ENCODE measurements at regions not wholly inside any gene's neighbourhood (a gene's known extent, or its start where the extent isn't known, plus 50 kb on each side); places are given as distances from the start of the nearest gene placed in this dataset.

- H3K27ac Mint-ChIP-seq (ENCODE audit: unreplicated experiment): no peak overlapping the region
- CTCF ChIA-PET: no interaction called here
- H3K9me3 Mint-ChIP-seq (ENCODE audit: low read depth, unreplicated experiment): peaks cover 10% of the 10 kb centered on the region
- no peak for TF ChIP-seq CTCF (IDR thresholded peaks at IDR 0.05; ENCODE audit: unreplicated experiment)
- no peaks in the 10 kb centered on the region for H3K27me3 Mint-ChIP-seq (ENCODE audit: unreplicated experiment)
- intact Hi-C loops (cut with micrococcal nuclease; ENCODE audit: unreplicated experiment): no loop called here
- BruUV-seq (replicated peaks): no TSS peak
- H3K4me1 Mint-ChIP-seq (ENCODE audit: low read depth, unreplicated experiment): no peaks in the 10 kb centered on the region
- H3K4me3 Mint-ChIP-seq (ENCODE audit: low read depth, unreplicated experiment): no peak overlapping the region
- no peaks in the 10 kb centered on the region for H3K36me3 Mint-ChIP-seq (ENCODE audit: insufficient read depth, unreplicated experiment)
- no peak for DNase-seq
These were observed 318.7 kb downstream of the RMST start for GRCh38 chr12:97781342-97781741.

GRCh38 chr12:97784904-97785303 is 322.3 kb downstream of the RMST start:
- Mint-ChIP-seq H3K4me3 (ENCODE audit: low read depth, unreplicated experiment) (no peak overlapping the region), H3K9me3 (ENCODE audit: low read depth, unreplicated experiment) (peaks cover 4% of the 10 kb centered on the region), H3K27me3 (ENCODE audit: unreplicated experiment) (no peaks in the 10 kb centered on the region), H3K27ac (ENCODE audit: unreplicated experiment) (no peak overlapping the region), H3K4me1 (ENCODE audit: low read depth, unreplicated experiment) (no peaks in the 10 kb centered on the region), H3K36me3 (ENCODE audit: insufficient read depth, unreplicated experiment) (no peaks in the 10 kb centered on the region)
- no TSS peak for BruUV-seq (replicated peaks)
- no peak for TF ChIP-seq CTCF (IDR thresholded peaks at IDR 0.05; ENCODE audit: unreplicated experiment)
- intact Hi-C loops (cut with micrococcal nuclease; ENCODE audit: unreplicated experiment): no loop called here
- CTCF ChIA-PET: no interaction called here
- no peak for DNase-seq

- peaks cover 9% of the 10 kb centered on the region for H3K9me3 Mint-ChIP-seq (ENCODE audit: low read depth, unreplicated experiment)
- H3K27me3 Mint-ChIP-seq (ENCODE audit: unreplicated experiment): no peaks in the 10 kb centered on the region
- H3K4me1 Mint-ChIP-seq (ENCODE audit: low read depth, unreplicated experiment): no peaks in the 10 kb centered on the region
- no peak overlapping the region for H3K4me3 Mint-ChIP-seq (ENCODE audit: low read depth, unreplicated experiment)
- BruUV-seq (replicated peaks): no TSS peak
- DNase-seq: no peak
- intact Hi-C loops (cut with micrococcal nuclease; ENCODE audit: unreplicated experiment): no loop called here
- TF ChIP-seq CTCF (IDR thresholded peaks at IDR 0.05; ENCODE audit: unreplicated experiment): no peak
- no peak overlapping the region for H3K27ac Mint-ChIP-seq (ENCODE audit: unreplicated experiment)
- H3K36me3 Mint-ChIP-seq (ENCODE audit: insufficient read depth, unreplicated experiment): no peaks in the 10 kb centered on the region
- CTCF ChIA-PET: no interaction called here
These were observed 327.7 kb downstream of the RMST start for GRCh38 chr12:97790281-97790680.

GRCh38 chr12:97797473-97797872 is 334.9 kb downstream of the RMST start:
- no peak for TF ChIP-seq CTCF (IDR thresholded peaks at IDR 0.05; ENCODE audit: unreplicated experiment)
- Mint-ChIP-seq H3K4me3 (ENCODE audit: low read depth, unreplicated experiment) (no peak overlapping the region), H3K4me1 (ENCODE audit: low read depth, unreplicated experiment) (no peaks in the 10 kb centered on the region), H3K27ac (ENCODE audit: unreplicated experiment) (no peak overlapping the region), H3K27me3 (ENCODE audit: unreplicated experiment) (no peaks in the 10 kb centered on the region), H3K9me3 (ENCODE audit: low read depth, unreplicated experiment) (peaks cover 6% of the 10 kb centered on the region), H3K36me3 (ENCODE audit: insufficient read depth, unreplicated experiment) (no peaks in the 10 kb centered on the region)
- intact Hi-C loops (cut with micrococcal nuclease; ENCODE audit: unreplicated experiment): no loop called here
- no peak for DNase-seq
- CTCF ChIA-PET: no interaction called here
- BruUV-seq (replicated peaks): no TSS peak

- CTCF ChIA-PET: no interaction called here
- Mint-ChIP-seq H3K36me3 (ENCODE audit: insufficient read depth, unreplicated experiment) (no peaks in the 10 kb centered on the region), H3K4me3 (ENCODE audit: low read depth, unreplicated experiment) (no peak overlapping the region), H3K9me3 (ENCODE audit: low read depth, unreplicated experiment) (peaks cover 3% of the 10 kb centered on the region), H3K27ac (ENCODE audit: unreplicated experiment) (no peak overlapping the region), H3K4me1 (ENCODE audit: low read depth, unreplicated experiment) (no peaks in the 10 kb centered on the region), H3K27me3 (ENCODE audit: unreplicated experiment) (no peaks in the 10 kb centered on the region)
- intact Hi-C loops (cut with micrococcal nuclease; ENCODE audit: unreplicated experiment): no loop called here
- TF ChIP-seq CTCF (IDR thresholded peaks at IDR 0.05; ENCODE audit: unreplicated experiment): no peak
- no TSS peak for BruUV-seq (replicated peaks)
- DNase-seq: no peak
These were observed 338.0 kb downstream of the RMST start for GRCh38 chr12:97800561-97800960.
